ENCODE measurements at regions not wholly inside any gene's neighbourhood (a gene's known extent, or its start where the extent isn't known, plus 50 kb on each side); places are given as distances from the start of the nearest gene placed in this dataset.
A peak's percentile ranks its signal among the peaks of the same experiment; 100 is the strongest.

DNA sequence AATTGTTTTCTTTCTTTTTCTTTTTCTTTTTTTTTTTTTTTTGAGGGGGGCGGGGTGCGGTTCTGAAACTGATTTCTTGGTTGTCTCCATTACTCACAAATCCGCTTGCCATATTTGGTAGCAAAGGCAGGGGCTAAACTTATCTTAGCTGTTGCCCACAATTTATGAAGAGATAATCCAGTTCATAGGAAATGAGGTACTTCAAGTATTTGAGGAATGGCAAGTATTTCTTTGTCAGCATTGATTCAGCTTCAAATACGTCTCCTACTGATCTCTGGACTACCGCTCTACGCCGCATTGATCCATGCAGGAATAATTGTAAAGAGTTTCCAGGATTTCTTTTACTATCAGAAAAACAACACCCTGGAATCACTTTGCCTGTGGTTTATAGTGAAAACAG, 289.2 kb upstream of the DPYD start:
- H3K36me3 Mint-ChIP-seq (ENCODE audit: low read depth) = no peaks in the 10 kb centered on the region
- no peaks in the 10 kb centered on the region for H3K9me3 Mint-ChIP-seq
- POLR2A ChIA-PET = interaction anchor here (0.6 kb wide), 1 partner anchor 298 kb away, joined by 3 read pairs; no protein-coding TSS in a partner anchor
- no peak overlapping the region for H3K4me3 Mint-ChIP-seq
- TF ChIP-seq, protein P1, sequence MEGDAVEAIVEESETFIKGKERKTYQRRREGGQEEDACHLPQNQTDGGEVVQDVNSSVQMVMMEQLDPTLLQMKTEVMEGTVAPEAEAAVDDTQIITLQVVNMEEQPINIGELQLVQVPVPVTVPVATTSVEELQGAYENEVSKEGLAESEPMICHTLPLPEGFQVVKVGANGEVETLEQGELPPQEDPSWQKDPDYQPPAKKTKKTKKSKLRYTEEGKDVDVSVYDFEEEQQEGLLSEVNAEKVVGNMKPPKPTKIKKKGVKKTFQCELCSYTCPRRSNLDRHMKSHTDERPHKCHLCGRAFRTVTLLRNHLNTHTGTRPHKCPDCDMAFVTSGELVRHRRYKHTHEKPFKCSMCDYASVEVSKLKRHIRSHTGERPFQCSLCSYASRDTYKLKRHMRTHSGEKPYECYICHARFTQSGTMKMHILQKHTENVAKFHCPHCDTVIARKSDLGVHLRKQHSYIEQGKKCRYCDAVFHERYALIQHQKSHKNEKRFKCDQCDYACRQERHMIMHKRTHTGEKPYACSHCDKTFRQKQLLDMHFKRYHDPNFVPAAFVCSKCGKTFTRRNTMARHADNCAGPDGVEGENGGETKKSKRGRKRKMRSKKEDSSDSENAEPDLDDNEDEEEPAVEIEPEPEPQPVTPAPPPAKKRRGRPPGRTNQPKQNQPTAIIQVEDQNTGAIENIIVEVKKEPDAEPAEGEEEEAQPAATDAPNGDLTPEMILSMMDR (IDR thresholded peaks at IDR 0.05) = no peak
- intact Hi-C loops (cut with micrococcal nuclease) = no loop called here
- ATAC-seq (no peak), DNase-seq (no peak)
- H3K4me1 Mint-ChIP-seq (ENCODE audit: low read depth) = no peaks in the 10 kb centered on the region
- CTCF ChIA-PET = no interaction called here
- H3K27ac Mint-ChIP-seq = no peak overlapping the region
- H3K27me3 Mint-ChIP-seq = no peaks in the 10 kb centered on the region

DNA sequence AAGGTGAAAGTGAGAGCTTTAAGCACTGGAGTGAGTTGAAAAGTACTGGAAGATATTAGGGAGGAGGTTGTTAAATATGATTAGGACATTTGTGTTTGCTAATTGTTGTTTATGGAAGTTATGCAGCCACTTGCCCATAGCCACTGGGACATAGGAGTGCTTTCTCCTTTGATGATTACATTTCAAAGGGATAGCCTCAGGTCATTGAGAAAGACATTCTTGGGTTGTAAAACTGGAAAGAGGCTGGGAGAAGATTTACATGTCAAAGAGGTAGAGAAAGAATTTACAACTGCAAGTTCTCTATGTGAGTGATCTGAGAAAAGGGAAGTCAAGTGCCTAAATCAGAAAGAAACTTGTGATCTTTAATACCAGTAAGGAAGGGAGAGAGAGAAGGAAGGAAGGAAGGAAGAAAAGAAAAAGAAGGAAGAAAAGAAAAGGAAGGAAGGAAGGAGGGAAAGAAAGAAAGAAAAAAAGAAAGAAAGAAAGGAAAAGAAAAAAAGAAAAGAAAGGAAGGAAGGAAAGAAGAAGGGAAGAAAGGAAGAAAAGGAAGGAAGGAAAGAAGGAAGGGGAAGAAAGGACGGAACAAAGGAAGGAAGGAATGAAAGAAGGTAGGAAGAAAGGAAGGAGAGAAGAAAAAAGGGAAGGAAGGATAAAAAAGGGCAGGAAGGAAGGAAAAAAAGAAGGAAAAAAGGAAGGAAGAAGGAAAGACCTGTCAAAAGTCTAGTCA, 284.6 kb upstream of the DPYD start:
- no peak for ATAC-seq
- ChIA-PET CTCF (no interaction called here), POLR2A (no interaction called here)
- Mint-ChIP-seq H3K4me1 (ENCODE audit: low read depth) (no peaks in the 10 kb centered on the region), H3K9me3 (no peaks in the 10 kb centered on the region), H3K36me3 (ENCODE audit: low read depth) (no peaks in the 10 kb centered on the region), H3K27ac (no peak overlapping the region), H3K4me3 (no peak overlapping the region), H3K27me3 (no peaks in the 10 kb centered on the region)
- intact Hi-C loops (cut with micrococcal nuclease) = no loop called here
- no peak for DNase-seq
- TF ChIP-seq, protein P1 (IDR thresholded peaks at IDR 0.05) = peak; percentile 12

DNA sequence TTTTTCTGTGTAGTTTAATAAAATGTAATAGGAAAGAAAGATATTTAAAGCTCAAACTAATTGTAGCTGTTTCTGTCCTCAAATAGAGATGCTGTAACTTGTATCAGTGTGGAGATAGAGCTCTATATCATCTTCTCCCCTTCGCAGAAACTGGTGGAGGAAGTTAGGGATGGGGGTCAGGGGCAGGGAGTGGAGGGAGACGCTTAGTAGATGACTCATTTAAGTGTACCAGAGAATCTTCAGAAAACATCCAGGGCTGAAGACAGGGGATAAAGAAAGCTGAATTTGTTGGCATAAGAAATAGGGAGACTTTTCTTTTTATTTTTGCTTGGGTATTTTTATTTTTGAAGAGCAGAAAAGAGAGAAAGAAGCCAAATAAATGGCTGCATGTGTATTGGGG, 282.6 kb upstream of the DPYD start:
- ATAC-seq (no peak), DNase-seq (no peak)
- intact Hi-C loops (cut with micrococcal nuclease) = no loop called here
- no peak overlapping the region for H3K27ac Mint-ChIP-seq
- H3K9me3 Mint-ChIP-seq = no peaks in the 10 kb centered on the region
- no peaks in the 10 kb centered on the region for H3K27me3 Mint-ChIP-seq
- H3K4me3 Mint-ChIP-seq = no peak overlapping the region
- TF ChIP-seq, protein P1 (IDR thresholded peaks at IDR 0.05) = no peak
- POLR2A ChIA-PET = no interaction called here
- no peaks in the 10 kb centered on the region for H3K36me3 Mint-ChIP-seq (ENCODE audit: low read depth)
- no peaks in the 10 kb centered on the region for H3K4me1 Mint-ChIP-seq (ENCODE audit: low read depth)
- CTCF ChIA-PET = no interaction called here

DNA sequence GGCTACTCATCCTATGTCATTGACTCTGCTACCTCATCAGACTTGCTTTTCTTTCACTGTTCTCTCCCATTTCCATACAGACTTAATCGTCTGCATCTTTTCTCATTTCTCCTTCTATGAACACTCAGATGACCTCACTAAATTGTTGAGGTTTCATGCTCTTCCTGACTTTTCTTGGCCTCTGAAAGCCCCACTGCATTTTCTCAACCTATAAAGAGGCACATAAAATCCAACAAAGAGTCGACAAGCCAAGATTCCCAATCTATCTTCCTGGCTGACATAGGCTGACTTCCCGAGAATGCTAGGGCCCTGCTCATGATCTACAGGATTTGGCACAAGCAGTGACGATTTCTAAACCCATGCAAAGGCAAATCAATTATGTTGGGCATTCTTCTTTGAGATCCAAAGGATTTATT, 280.8 kb upstream of the DPYD start:
- H3K36me3 Mint-ChIP-seq (ENCODE audit: low read depth) = no peaks in the 10 kb centered on the region
- ChIA-PET POLR2A (no interaction called here), CTCF (no interaction called here)
- intact Hi-C loops (cut with micrococcal nuclease) = no loop called here
- H3K9me3 Mint-ChIP-seq = no peaks in the 10 kb centered on the region
- no peak overlapping the region for H3K27ac Mint-ChIP-seq
- no peaks in the 10 kb centered on the region for H3K27me3 Mint-ChIP-seq
- DNase-seq (no peak), ATAC-seq (no peak)
- no peak overlapping the region for H3K4me3 Mint-ChIP-seq
- H3K4me1 Mint-ChIP-seq (ENCODE audit: low read depth) = no peaks in the 10 kb centered on the region
- TF ChIP-seq, protein P1 (IDR thresholded peaks at IDR 0.05) = no peak

DNA sequence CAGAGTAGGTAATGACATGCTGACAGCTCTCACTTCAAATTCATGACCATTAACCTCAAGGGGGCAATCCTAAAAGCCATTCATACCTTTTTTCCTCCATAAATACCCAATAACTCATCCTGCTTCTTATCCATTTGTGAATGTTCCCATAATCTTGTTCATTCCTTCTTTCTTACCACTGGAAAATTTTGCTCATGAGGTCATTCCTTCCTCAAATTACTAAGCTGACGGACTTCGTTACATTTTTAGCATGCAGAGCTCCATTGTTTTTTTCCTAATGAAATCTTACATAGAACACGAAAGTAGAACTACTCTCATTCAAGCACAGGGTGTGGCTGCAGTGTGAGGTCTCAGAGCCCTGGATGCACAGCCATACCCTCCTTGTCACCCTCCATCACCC, 276.5 kb upstream of the DPYD start:
- ATAC-seq (no peak), DNase-seq (no peak)
- ChIA-PET CTCF (no interaction called here), POLR2A (no interaction called here)
- Mint-ChIP-seq H3K27ac (no peak overlapping the region), H3K27me3 (no peaks in the 10 kb centered on the region), H3K4me1 (ENCODE audit: low read depth) (no peaks in the 10 kb centered on the region), H3K36me3 (ENCODE audit: low read depth) (no peaks in the 10 kb centered on the region), H3K9me3 (no peaks in the 10 kb centered on the region), H3K4me3 (no peak overlapping the region)
- intact Hi-C loops (cut with micrococcal nuclease) = no loop called here
- TF ChIP-seq, protein P1 (IDR thresholded peaks at IDR 0.05) = no peak

All from activated CD8-positive, alpha-beta T cell treated with anti-CD3 and anti-CD28 coated beads for 36 hours (primary cell).